ENCODE measurements at regions not wholly inside any gene's neighbourhood (a gene's known extent, or its start where the extent isn't known, plus 50 kb on each side); places are given as distances from the start of the nearest gene placed in this dataset.
"Not testable (repeated sequence)": the region's sequence is repeated elsewhere in the genome, so short reads cannot be mapped to it uniquely, and the experiment has no call there.

DNA sequence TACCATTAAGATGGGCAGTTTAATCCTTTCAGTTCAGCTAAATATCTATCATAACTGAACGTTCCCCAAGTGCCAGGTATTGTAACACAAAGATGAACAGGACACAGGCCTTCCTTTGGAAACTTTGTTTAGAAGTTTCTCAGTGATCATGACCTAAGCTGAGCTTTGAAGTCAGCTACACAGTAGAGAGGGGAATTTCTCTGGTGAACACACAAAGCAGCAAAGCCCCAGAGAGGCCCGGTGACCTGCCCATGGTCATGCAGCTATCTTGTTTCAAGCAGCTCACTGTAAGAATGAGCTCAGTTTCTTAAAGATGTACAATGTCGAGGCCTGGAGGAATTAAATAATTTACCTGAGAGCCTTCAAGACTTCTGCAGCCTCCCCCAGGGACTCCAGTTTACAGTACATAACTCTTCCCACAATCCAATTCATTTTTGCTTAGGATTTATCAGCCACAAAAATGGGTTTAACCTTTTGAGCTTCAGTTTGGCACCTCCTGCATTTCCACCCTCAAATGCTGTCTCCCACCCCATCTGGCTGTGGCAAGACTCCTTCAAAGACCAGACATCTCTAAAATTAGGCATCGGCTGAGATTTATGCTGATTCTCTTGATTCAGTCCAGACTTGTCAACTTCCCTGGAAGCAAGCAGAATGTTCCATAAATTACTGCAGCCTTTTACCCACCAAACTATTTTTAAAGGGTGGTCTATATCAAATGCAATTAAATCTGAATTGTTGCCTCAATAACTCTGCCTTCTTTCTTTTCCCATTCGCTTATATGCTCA lies 325.6 kb downstream of the TXNL1 start:
- DNase-seq, result no peak

DNA sequence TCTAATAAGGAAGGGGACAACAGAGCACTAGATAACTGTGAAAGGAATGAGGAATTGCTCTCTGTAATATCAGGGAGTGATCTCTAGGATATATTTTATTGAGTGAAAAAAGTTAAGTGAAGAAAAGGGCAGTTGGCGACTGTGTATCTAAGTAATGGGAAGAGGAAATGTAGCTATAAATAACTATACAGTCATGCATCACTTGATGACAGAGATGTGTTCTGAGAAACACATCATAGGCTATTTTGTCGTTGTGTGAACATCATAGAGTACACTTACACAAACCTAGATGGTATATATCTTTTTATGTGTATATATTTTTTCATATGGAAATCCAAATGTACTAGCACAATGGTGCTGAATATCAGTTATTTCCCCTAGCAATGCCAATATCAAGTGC lies 329.3 kb downstream of the TXNL1 start:
- DNase-seq, result no peak

GRCh38 chr18:56307354-56308170 lies 330.8 kb downstream of the TXNL1 start:
- no peak for DNase-seq

DNA sequence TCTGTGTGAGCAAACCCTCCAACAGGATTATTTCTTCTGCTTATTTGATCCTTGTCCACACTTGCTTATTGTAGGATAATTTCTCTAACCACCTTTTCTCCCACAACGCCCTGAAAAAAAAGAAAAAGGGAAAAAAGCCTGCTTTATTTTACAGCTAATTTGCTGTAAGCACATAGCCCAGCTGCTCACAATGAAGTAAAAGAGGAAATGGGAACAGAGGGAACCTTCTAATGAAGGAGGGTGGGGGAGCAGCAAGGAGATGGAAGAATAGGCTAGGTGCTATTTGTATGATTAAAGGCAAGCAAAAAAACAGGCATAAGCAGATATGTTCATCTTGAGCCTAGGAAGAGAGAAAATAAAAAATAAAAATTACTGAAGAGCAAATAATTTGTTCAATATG lies 331.6 kb downstream of the TXNL1 start:
- DNase-seq, result no peak

DNA sequence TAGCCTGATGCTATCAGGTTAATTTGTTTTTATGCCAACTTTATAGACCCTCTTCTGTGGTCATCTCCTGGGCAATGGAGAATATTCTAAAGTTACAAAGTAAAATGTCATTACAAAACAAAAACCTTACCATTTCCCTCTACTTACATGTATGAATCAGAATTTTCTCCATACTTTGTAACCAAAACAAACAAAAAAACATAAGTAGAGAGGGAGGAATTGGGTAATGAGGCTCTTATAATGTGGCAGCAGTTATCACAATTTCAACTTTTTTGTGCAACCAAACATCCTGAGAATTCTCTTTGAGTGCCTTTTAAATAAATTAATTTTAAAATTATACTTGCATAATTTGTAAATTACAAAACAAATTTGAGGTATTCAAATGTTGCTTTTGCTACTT lies 332.8 kb downstream of the TXNL1 start:
- no peak for DNase-seq

DNA sequence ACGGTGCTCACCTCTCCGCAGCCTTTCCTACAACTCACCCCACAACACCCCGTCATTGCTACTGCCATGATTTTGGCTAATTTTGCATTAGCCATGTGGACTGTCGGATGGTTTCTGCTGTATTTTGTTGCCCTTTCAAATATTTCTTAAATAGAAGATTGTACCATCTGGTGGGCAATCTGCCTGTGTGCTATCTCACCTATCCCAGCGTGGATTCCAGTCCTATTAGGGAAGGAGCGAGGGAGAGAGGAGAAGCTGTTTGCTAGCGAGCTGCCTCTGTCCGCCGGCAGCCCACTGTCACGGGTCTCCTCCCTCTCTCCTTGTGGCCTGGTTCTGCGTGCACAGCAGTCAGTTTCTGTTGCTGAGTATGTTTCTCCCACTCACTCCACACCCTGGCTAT lies 336.2 kb downstream of the TXNL1 start:
- DNase-seq, result no peak

DNA sequence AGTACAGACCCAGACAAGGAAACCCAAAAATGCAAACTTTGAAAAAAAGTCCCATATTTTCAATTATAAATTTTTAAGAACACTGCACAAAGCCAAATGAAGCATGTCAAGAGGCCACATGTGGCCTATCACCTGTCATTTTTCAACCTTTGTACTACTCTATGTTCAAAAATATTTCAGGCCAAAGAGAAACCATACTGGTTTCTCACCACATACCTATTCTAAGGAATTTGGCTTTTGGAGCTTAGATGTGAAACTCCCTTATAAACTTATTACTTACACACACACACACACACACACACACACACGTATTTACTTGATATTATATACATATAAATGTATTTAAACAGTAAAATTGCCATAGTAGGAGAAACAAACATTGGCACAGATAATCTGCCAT lies 338.7 kb downstream of the TXNL1 start:
- no peak for DNase-seq

DNA sequence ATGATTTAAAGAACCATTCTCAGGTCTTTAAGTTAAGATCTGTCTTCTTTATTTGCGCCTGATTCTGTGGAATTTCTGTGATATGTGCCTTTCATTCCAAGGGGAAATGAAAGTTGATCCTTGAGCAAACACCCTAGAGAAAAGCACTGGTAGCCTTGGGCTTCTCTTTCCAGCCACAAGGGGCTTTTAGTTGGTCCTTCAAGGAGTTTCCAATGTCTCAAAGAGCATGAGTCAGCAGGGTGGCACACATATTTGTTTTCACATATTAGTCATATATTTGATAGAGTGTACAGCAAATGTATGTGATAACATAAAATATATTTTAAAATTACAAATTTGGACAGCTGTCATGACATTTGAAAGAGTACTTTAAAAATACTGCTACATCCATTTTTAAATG lies 339.5 kb downstream of the TXNL1 start:
- DNase-seq, result no peak

DNA sequence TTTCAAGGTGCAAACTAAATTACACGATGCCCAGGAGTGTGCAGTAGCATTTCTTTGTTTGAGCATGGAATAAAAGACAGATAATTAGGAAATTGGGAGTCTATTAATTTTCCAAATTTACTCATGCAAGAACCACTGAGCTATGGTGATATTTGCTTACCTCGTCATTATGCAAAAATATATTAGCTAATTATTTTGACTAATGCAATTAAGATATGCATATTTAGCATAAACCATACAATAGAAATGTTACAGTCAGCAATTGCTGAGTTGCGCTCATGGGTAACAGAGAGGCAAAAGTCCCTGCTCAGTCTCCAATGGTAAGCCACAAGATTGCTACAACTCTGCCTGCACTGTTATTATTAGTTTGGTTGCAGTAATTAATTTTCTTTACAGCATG lies 342.0 kb downstream of the TXNL1 start:
- no peak for DNase-seq

- no peak for DNase-seq
These were observed 343.8 kb downstream of the TXNL1 start for GRCh38 chr18:56294484-56295183.

DNA sequence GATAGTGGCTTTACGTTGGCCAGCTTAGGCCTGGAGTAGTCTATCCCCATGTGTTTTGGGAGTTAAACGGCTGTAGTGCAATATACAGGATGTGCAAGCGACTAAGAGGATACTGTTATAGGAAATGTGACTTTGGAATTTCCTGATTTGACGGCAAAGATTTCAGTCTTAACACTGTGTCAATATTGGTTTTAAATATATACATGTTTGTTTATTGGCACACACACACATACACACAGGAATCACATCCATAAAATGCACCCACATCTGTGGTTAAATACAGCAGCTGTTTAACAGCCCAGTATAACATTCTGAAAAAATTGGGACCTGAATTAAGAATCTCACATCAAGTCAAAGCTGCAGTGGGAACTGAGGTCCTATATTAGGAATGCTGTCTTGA lies 347.1 kb downstream of the TXNL1 start:
- DNase-seq, result no peak

GRCh38 chr18:56289381-56289780 lies 349.0 kb downstream of the TXNL1 start:
- no peak for DNase-seq

- no peak for DNase-seq
These were observed 351.5 kb downstream of the TXNL1 start for GRCh38 chr18:56286775-56287325.

DNA sequence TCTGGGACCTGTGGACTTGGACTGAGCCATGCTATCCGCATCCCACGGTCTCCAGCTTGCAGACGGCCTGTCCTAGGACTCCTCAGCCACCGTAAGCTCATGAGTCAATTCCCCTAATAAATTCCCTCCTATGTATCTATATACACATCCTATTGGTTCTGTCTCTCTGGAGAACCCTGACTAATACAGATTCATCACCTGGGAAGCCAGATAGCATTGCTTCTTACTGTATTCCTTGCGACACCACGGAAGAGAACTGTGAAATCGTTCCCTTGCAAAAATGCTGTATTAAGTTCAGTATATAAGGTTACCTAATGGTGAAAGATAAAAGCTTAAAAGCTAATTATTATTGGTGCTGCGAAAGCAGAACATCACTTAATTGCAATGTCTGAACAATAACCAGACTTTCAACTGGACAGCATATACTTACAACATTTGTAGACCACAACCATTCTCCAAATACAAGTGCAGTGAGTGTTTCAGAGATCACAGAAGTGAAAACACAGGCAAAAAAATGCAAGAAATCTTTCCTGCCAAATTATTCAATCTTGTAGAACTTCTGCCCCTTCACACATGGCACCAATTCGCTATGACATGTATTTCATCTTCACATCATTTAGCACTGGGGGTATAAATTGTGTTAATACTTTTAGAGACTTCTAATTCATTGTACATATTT lies 352.9 kb downstream of the TXNL1 start:
- no peak for DNase-seq

DNA sequence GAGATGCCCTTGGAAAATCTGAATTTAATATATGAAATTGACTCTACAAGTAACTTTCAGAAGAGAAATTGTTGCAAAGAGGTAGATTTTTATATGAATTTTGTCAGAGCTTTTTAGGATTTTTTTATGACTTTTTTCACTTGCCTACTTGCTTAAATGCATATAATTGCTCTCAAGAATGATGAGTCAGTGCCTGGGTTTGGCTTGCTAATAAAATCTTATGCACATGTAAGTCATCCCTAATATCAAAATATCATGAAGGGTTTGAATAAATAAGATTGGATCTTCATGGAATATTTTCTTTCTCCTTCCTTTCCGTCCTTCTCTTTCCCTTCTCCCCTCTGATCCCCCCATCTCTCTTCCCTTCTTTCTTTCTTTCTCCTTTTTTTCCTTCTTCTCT lies 354.1 kb downstream of the TXNL1 start:
- DNase-seq, result no peak

DNA sequence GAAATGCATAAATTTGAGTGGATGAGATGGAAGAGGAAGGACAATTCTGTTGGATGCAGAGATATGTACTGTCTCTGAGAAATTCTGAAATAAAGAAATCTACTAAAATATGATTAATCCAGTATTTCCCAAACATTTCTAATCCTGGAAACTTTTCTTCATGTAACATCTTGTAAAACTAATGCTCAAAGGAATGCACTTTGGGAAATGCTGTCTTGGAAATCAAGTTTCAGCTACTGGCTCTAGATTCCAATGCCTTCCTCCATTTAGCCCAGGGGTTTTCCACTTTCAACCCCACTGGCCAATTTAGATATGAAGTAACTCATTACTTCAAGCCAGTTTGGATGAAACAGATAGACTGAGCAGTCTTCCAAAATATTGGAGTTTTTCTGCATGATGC lies 355.1 kb downstream of the TXNL1 start:
- DNase-seq, result no peak

GRCh38 chr18:56282234-56283104 lies 355.9 kb downstream of the TXNL1 start:
- no peak for DNase-seq

- not testable (repeated sequence) for DNase-seq
These were observed 358.6 kb downstream of the TXNL1 start for GRCh38 chr18:56279816-56280215.

DNA sequence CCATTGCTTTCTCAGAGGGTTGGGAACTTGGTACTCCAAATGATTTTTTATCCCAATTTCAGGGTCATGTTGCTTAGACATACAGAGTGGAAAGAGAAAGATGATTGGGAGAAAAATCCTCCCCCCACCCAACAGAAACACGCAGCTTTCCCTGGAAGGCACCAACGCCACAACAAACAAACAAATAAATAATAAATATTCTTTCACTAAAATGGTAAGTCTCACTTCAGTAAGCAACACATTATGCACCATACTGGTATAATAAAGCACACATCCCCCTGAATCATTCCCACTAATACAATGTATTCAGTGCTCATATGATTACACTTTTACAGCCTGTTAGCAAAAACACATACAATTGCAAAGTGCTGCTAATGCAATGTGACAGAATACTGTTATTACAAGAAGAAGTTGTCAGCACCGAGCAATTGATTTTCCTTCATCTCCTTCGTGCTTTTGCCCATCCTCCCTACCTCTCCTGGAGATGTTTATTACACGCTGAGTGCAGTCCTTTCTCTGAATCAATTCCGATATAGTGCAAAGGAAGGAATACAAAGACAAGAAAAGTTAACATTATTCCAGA lies 359.9 kb downstream of the TXNL1 start:
- no peak for DNase-seq

DNA sequence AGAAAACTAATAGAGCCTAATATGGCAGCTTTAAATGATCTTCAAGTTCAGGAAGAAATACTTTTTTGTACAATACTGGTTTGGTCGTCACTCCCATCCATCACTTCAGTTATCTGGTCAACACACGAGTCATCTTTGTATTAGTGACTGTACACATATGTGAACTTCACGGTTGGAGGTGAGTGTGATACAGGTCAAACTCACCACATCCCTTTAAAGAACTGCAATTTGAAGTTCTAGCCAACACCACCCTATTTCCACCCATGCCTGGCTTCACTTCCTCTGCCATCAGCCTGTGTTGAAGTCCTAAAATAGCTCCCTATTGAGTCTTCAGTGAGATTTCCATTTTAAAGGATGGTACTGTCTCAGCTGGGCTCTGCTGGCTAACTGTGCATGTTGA lies 361.9 kb downstream of the TXNL1 start:
- DNase-seq, result no peak

DNA sequence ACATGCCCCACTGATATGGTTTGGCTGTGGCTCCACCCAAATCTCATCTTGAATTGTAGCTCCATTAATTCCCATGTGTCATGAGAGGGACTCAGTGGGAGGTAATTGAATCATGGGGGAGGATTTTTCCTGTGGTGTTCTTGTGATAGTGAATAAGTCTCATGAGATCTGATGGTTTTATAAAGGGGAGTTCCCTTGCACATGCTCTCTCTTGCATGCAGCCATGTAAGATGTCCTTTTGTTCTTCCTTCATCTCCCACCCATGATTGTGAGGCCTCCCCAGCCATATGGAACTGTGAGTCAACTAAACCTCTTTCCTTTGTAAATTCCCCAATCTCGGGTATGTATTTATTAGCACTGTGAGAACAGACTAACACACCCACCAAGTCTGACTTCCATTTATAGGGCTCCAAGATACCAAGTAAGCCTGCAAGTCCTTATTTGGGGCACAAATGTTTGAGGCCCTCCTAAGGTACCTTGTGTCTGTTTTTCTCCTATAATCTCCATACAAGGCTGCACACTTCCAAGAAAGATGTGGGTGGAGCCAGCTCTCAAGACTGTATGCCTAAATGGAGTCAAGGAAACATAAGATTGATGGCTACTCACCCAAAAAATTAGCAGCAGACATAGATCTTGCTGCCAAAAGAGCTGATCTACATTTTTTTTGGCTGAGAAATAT lies 364.7 kb downstream of the TXNL1 start:
- DNase-seq, result no peak
